ENCODE measurements at regions not wholly inside any gene's neighbourhood (a gene's known extent, or its start where the extent isn't known, plus 50 kb on each side); places are given as distances from the start of the nearest gene placed in this dataset.
"Not testable (repeated sequence)": the region's sequence is repeated elsewhere in the genome, so short reads cannot be mapped to it uniquely, and the experiment has no call there.

DNA sequence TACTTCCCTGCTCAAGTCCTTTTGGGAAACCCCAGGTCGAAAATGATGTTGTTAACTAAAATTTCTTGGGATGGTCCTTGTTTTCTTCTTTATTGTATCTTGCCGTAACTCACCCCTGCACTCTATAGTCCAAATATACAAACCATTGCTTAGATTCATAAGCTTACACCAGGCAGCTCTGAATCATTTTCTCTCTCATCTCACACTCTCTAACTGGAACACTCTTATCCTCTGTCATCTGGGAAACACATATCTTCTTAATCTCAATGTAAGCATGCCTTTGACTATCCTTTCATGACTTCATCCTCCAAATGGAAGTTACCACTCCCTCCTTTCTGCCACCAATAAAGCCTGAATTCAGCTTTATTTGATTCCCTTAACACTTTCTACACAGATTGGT lies 175.8 kb upstream of the ANK3 start:
- no peak for DNase-seq

GRCh38 chr10:60564475-60564874 lies 174.8 kb upstream of the ANK3 start:
- no peak for DNase-seq

- no peak for DNase-seq
These were observed 170.8 kb upstream of the ANK3 start for GRCh38 chr10:60560451-60560850.

DNA sequence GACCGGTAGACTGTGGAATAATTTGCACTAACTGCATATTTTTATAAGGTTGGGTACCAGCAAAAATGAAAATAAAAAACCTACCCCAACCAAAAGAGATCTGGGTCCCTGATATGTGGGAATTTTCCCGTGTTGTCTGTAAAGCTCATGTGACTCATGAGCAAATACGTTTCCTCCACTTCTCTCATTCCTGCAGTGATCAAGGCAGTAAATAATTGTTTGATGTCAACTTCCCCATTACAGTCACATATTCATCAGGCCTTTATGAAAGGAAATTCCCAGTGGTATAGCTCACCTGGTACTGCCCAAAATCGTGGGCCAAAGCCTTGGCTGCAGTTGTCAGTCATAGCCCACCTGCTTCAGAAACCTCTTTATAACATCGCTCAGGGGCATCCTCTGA lies 166.0 kb upstream of the ANK3 start:
- DNase-seq, result no peak

GRCh38 chr10:60549686-60550085 lies 160.0 kb upstream of the ANK3 start:
- no peak for DNase-seq

DNA sequence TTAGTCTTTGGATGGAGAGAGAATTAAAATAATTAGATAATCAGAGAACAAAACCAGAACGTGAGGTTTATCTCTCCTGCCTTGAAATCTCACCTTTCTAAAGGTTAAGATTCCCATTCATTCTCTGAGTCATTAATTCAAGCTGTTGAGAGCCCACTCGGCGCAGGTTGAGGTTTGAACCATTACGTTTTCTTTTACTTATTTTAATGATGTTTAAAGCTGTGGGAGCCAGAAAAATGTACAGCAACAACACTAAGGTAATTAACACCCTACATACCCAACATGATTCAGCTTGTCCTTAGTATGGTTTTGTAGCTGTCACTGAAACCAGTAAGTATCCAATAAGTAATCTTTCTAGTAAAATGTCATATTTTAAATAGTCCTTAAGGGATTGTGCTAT lies 153.0 kb upstream of the ANK3 start:
- DNase-seq, result no peak

- no peak for DNase-seq
These were observed 151.8 kb upstream of the ANK3 start for GRCh38 chr10:60541451-60541850.

- no peak for DNase-seq
These were observed 148.0 kb upstream of the ANK3 start for GRCh38 chr10:60537697-60538096.

DNA sequence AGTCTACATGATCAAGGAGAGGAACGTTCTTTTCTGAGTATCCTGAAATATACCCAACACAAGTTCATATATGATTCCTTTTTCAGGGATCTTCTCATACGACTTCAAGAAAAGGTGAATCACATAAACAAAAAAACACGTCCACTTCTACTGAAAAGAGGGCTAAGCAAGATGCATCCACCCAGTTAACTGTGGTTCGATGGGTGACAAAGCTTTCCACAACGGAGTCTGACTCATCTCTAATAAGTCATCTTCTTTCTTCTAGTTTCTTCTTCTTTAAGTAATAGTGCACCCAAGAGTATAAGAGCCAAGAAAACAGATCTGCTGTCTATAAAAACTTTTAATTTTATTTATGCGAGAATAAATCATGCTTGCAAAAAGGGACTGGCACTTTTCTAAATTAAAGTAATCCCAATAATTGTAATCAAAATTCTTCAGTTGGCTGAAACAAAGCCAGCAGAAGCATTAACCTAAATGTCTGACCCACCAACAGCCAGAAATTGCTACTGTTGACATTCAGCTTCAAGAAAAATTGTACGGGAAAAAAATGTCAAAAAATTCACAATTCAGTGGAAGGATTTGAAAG lies 146.9 kb upstream of the ANK3 start:
- DNase-seq, result no peak

- DNase-seq, result no peak
These were observed 145.8 kb upstream of the ANK3 start for GRCh38 chr10:60535427-60535826.

DNA sequence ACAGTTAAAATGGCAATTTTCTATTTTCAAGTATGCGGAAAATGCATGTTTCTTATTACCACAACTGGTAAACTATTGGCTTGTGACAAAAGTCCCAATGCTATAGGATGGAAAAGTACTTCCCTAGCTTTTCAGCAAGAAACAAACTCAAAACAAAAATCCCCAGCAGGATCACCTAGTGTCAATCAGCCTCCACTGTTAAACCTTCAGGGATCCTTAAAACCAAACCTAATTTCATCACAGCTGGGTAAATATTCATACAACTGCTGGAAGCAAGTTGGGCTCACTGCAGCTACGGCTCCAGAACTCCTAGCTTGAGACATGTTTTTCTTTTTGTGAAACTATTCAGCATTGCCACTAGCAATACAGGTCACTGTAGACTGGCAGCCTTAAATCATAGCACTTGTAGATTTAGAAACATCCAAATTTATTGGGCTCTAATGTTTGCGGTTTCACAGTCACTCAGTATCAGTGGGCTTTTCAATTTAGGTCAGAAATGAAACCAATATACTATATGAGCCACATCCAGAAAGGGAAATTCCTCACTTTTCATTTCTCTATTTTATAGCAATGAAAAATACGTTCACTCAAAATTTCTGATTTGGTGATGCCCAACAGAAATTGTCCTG lies 145.2 kb upstream of the ANK3 start:
- DNase-seq, result no peak

- DNase-seq, result no peak
These were observed 143.2 kb upstream of the ANK3 start for GRCh38 chr10:60532696-60533468.

DNA sequence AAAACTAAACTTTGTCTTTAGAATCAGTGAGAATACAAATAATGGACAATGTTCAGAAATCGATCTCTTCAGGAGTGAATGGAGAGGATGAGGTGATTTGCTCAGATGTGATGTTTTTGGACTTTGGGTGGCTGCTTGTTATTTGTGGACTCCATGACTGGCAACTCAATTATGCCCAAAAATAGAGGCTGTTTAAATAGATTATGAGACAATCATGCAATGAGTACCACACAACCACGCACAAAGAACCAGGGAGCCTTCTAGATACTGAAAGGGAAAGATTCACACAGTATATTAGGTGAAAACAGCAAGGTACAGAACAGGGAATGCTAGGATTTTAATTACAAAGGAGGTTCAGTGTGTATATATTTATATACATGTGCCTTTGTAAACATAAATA lies 141.3 kb upstream of the ANK3 start:
- DNase-seq, result no peak

DNA sequence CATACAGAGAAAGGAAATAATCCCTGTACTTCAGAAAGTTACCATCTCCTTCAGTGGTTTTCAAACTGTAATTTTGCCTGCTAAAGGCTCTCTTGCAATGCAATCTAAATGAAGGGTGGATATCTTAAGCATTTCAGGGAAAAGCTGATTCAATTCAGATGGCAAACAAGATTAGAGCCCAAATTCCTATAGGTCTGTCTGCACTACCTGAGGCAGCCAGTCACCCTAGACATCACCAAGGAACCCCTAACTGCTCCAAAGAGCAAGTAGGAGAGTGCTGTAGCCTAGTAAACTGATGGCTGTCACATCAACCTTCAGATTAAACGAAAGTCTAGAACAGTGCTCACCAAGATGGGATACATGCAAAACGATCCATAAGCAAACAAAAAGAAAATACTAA lies 138.0 kb upstream of the ANK3 start:
- no peak for DNase-seq

DNA sequence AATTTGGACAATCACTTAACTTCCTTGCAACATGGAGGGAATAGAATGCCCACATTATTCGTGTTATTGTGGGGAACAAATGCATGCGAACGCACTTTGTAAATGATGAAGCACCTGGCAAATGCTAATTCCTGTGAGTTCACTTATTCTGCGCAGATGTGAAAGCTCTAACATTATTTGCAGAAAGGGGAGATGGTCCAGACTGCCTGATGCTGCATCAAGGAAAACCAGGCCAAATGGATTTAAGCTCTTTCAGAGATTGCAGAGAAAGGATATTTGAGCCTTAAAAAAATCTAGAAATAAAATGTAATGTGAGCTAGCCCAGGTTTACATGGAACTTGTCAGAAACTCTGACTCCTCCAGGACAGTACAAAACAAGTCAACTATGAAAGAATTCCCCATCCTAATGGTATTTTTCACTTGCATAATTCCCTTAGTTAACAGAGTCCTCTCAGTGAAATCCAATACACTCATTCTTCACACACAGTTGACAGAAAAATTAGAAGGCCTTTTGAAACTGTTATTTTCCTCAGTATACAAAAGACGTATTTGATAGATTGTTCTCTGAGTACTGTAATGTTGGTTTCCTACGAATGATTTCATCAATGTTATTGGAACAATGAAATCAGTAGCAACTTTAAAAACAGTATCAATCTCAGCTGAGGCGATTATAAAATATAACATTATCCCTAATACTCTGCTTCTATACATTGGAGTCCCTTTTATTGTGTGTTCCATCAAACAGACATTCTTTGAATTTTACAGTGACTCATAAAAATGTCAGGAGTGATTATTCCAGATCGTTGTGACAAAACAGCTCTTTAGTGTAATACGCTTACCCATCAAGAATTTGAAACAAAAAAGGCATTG lies 136.3 kb upstream of the ANK3 start:
- DNase-seq, result no peak

DNA sequence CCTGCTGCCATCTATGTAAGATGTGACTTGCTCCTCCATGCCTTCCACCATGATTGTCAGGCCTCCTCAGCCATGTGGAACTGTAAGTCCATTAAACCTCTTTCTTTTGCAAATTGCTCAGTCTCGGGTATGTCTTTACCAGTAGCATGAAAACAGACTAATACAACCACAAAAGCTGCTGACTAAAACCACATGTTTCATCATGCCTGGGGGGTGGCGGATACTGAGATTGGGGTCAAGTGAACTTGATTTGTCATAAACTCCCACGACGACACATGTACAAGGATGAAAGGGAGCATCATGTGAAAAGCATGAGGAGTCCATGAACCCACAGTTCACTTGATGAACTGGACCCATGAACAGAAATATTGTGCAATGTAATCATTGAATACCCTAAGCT lies 134.9 kb upstream of the ANK3 start:
- no peak for DNase-seq

DNA sequence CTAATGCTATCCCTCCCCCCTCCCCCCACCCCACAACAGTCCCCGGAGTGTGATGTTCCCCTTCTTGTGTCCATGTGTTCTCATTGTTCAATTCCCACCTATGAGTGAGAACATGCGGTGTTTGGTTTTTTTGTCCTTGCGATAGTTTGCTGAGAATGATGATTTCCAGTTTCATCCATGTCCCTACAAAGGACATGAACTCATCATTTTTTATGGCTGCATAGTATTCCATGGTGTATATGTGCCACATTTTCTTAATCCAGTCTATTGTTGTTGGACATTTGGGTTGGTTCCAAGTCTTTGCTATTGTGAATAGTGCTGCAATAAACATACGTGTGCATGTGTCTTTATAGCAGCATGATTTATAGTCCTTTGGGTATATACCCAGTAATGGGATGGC lies 133.7 kb upstream of the ANK3 start:
- DNase-seq, result not testable (repeated sequence)

GRCh38 chr10:60522617-60523016 lies 132.9 kb upstream of the ANK3 start:
- no peak for DNase-seq

GRCh38 chr10:60521974-60522405 lies 132.3 kb upstream of the ANK3 start:
- no peak for DNase-seq

- no peak for DNase-seq
These were observed 129.1 kb upstream of the ANK3 start for GRCh38 chr10:60518745-60519144.

DNA sequence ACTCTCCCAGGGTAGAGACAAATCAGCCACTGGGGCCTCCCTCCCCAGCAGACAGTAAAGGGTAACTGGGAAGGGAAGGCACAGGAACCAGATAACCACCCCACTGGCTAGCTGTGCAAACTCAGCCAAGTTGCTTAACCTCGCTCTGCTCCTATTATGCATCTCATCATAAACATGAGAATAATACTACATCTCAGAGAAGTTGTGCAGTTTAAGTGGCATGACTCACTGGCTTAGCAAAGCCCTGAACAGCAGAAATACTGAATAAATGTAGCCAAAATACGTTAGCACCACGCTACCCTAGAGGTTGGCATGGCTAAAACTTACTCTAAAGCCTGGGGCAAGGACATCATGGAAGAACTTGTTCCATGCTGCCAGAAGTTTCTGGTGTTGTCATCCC lies 128.1 kb upstream of the ANK3 start:
- no peak for DNase-seq

DNA sequence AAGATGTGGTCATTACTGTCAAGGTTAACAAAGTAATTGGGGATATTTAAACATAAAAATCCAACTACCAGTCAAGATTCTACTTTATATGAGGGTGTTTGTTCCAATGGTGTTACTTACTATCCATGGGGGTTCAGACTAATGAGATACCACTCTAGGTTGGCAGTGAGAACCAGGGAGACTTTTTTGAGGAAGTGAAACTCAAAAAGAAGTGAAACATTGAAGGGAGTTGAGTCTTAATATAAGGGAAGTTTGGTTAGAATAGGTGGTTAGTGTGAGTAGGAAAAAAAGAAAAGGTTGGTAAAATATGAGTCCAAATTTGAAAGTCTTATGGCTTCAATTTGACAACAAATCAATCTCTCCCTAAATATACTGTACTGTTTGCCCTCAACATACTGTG lies 123.6 kb upstream of the ANK3 start:
- DNase-seq, result no peak

- no peak for DNase-seq
These were observed 122.0 kb upstream of the ANK3 start for GRCh38 chr10:60511477-60512229.

Data from stimulated activated CD4-positive, alpha-beta T cell treated with anti-CD3 and anti-CD28 coated beads, Interleukin-12 subunit alpha, Interleukin-12 subunit beta, amount 100 ng/mL, for 4 hours (primary cell).